ENCODE measurements at regions not wholly inside any gene's neighbourhood (a gene's known extent, or its start where the extent isn't known, plus 50 kb on each side); places are given as distances from the start of the nearest gene placed in this dataset.

DNA sequence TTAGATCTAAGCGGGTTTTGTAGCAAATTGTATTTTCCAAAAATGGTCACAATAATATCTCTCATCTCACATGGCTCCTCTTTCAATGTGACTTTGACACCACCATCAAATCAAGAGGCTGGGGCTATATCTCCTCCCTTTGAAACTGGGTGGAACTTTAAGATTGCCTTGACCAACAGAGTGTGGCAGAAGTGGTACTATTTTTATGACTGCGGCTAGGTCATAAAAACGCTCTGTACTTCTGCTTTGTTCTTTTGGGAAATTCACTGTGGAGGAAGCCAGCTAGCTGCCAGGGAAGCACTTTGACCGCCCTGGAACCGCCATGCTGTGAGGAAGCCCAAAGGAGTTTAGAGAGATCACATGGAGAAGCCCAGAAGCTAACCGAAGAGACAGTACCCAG is 50.7 kb upstream of the ACOT11 start:
- POLR2A ChIA-PET (ENCODE audit: low non-redundant PET): no interaction called here
- no peak for TF ChIP-seq CTCF (conservative IDR thresholded peaks at IDR 0.05; ENCODE audit: low read depth)
- H3K27ac ChIP-seq: no peak overlapping the region
- CTCF ChIA-PET: no interaction called here
- no peak for DNase-seq (ENCODE audit: low spot score)

- TF ChIP-seq CTCF (conservative IDR thresholded peaks at IDR 0.05; ENCODE audit: low read depth): no peak
- POLR2A ChIA-PET (ENCODE audit: low non-redundant PET): no interaction called here
- no peak for DNase-seq (ENCODE audit: low spot score)
- H3K27ac ChIP-seq: no peak overlapping the region
- CTCF ChIA-PET: interaction anchor here (0.7 kb wide), 1 partner anchor 46 kb away, joined by 6 read pairs; no protein-coding TSS in a partner anchor
Measured at GRCh38 chr1:54495954-54496353, 52.1 kb upstream of the ACOT11 start.

GRCh38 chr1:54493608-54494007 is 54.4 kb upstream of the ACOT11 start:
- peak; percentile 35 for DNase-seq (ENCODE audit: low spot score)
- POLR2A ChIA-PET (ENCODE audit: low non-redundant PET): no interaction called here
- no peak for TF ChIP-seq CTCF (conservative IDR thresholded peaks at IDR 0.05; ENCODE audit: low read depth)
- CTCF ChIA-PET: no interaction called here
- no peak overlapping the region for H3K27ac ChIP-seq

DNA sequence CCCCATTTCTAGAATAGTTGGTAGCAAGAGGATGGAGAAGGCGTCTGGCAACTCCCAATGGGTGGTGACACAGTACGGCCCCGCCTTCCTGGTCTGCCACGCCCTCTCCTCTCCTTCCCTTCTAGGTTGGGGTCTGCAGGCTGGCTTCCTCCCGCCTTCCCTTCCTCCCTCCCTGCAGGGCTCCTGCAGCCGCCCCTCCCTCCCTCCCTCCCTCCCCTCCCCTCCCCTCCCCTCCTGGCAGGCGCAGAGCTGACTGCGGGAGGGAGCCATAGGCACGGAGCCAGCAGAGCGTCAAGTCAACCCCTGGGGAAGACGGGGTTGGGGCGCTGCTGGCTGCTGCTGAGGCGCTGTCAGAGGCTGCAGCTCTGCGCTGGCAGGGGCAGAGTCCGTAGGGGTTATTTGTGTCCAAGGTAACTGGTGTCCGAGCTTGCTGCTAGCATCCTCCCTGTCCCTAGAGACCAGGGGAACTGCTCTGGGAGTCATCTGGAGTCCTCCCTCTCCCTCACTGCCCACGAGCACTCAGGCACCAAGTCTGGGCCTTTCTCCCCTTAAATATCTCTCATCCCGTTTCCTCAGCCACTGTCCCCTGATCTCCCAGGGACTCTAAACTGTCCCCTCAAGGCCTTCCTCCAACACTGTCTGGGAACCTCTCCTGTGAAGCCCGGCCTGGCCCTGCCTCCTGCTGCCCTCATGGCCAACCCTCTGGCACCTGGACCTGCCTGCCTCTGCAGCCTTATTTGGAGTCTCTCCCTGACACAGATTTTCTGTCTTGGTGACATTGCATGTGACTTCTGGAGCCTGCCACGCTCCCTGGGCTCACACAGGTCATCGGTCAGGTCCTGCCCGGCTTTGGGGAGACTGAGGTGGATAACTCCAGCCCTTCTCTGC is 57.4 kb upstream of the ACOT11 start:
- POLR2A ChIA-PET (ENCODE audit: low non-redundant PET): no interaction called here
- no peak for DNase-seq (ENCODE audit: low spot score)
- H3K27ac ChIP-seq: peak overlapping the region; percentile 89
- CTCF ChIA-PET: interaction anchor here (0.6 to 1.9 kb wide), 5 partner anchors 96 to 369 kb away, joined by 3 to 12 read pairs (median 3); partner anchors contain the start of gene TTC22
- TF ChIP-seq CTCF (conservative IDR thresholded peaks at IDR 0.05; ENCODE audit: low read depth): no peak

- DNase-seq (ENCODE audit: low spot score): no peak
- ChIA-PET POLR2A (ENCODE audit: low non-redundant PET) (no interaction called here), CTCF (interaction anchor here (0.5 to 1.9 kb wide), 25 partner anchors 10 to 448 kb away, joined by 3 to 18 read pairs (median 3); partner anchors contain the start of genes SSBP3 and TTC22)
- H3K27ac ChIP-seq: peak overlapping the region; percentile 89
- peak; percentile 62 for TF ChIP-seq CTCF (conservative IDR thresholded peaks at IDR 0.05; ENCODE audit: low read depth)
Measured at GRCh38 chr1:54489627-54490250, 58.3 kb upstream of the ACOT11 start.

DNA sequence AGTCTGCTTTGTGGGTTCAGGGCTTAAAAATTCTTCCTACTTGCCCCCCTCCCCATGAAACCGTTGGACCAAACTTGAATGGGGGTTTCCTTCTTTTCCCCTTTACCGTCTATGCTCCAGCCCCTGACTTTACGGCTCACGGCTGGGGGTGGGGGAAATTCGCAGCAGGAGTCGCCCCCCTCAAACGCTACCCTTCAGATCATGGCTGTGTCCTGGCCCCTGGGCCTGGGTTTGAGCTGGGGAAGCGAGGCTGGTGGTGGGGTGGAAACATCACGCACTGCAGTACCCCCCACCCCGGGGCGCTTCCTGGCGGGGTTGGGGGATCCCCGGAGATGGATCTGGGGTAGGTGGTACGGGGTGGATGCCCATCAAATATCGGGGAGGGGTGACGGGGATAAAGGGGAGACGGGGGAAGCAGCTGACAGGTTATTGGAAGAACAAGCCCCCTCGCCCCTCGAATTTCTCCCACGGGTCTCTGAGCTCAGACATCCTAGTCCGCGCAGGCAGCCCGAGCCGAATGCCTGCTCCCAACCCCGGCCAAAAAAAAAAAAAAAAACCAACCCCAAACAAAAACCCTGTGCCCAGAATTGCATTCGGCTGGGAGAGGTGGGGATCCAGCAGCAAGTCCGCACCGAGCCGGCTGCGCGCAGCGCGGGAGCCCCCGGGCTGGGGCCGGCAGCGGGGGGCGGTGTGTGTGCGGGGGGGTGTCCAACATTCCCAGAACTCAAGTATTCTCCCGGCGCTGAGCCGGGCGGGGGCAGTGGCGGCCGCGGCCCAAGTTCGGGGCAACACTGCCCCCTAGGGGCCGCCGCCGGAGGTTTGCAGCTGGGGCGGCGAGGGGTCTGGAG is 59.0 kb upstream of the ACOT11 start:
- ChIA-PET CTCF (interaction anchor here (0.5 to 1.9 kb wide), 30 partner anchors 9 to 540 kb away, joined by 3 to 18 read pairs (median 4); partner anchors contain the start of genes SSBP3 and TTC22), POLR2A (ENCODE audit: low non-redundant PET) (no interaction called here)
- peak overlapping the region; percentile 89 for H3K27ac ChIP-seq
- DNase-seq (ENCODE audit: low spot score): peak; percentile 93
- peak; percentile 91 for TF ChIP-seq CTCF (conservative IDR thresholded peaks at IDR 0.05; ENCODE audit: low read depth)
